Bronchial epithelial cell (primary cell): ENCODE measurements at regions not wholly inside any gene's neighbourhood (a gene's known extent, or its start where the extent isn't known, plus 50 kb on each side); places are given as distances from the start of the nearest gene placed in this dataset.

Experiments
- DNase-seq: peaks from one replicate; pipeline ENCODE4 v3.0.0-alpha.2; 2010; ENCODE audit warnings: low read depth
- FAIRE-seq: peaks from 2 replicates; lab custom pipeline; 2011; peaks lifted over from hg19 to GRCh38; lab: Jason Lieb, UNC
- H3K27me3 ChIP-seq: 2 replicates; pipeline ENCODE4 v1.5.1; 2011; ENCODE audit warnings: low read length; ENCODE audit not compliant: control insufficient read depth, insufficient read depth
- H3K36me3 ChIP-seq: 2 replicates; pipeline ENCODE4 v1.5.1; 2011; ENCODE audit warnings: low read length; ENCODE audit not compliant: control insufficient read depth, insufficient read depth
- H3K4me3 ChIP-seq: 2 replicates; pipeline ENCODE4 v1.5.1; 2011; ENCODE audit warnings: mild to moderate bottlenecking, low read depth, low read length, control low read depth
- CTCF ChIP-seq: IDR thresholded peaks from 2 replicates; pipeline ENCODE4 v1.5.1; 2011; ENCODE audit warnings: mild to moderate bottlenecking, moderate library complexity, low read length, control low read depth, inconsistent platforms; ENCODE audit not compliant: insufficient read depth, severe bottlenecking

- Histone ChIP-seq H3K4me3 (no peak overlapping the region), H3K36me3 (no peaks in the 10 kb centered on the region), H3K27me3 (no peaks in the 10 kb centered on the region)
- no peak for TF ChIP-seq CTCF
- no peak for DNase-seq
- FAIRE-seq = no peak
These were observed 383.9 kb upstream of the CHORDC1 start for GRCh38 chr11:90606721-90607120.

- Histone ChIP-seq H3K27me3 (no peaks in the 10 kb centered on the region), H3K36me3 (no peaks in the 10 kb centered on the region), H3K4me3 (no peak overlapping the region)
- FAIRE-seq = no peak
- no peak for DNase-seq
- TF ChIP-seq CTCF = no peak
These were observed 378.4 kb upstream of the CHORDC1 start for GRCh38 chr11:90601261-90601660.

- TF ChIP-seq CTCF = no peak
- no peak for DNase-seq
- FAIRE-seq = no peak
- Histone ChIP-seq H3K36me3 (no peaks in the 10 kb centered on the region), H3K4me3 (no peak overlapping the region), H3K27me3 (no peaks in the 10 kb centered on the region)
These were observed 371.8 kb upstream of the CHORDC1 start for GRCh38 chr11:90594658-90595057.

- H3K36me3 ChIP-seq = no peaks in the 10 kb centered on the region
- DNase-seq (no peak), FAIRE-seq (no peak)
- H3K27me3 ChIP-seq = no peaks in the 10 kb centered on the region
- TF ChIP-seq CTCF = no peak
- H3K4me3 ChIP-seq = no peak overlapping the region
These were observed 370.2 kb upstream of the CHORDC1 start for GRCh38 chr11:90593099-90593498.

GRCh38 chr11:90590286-90590685 lies 367.4 kb upstream of the CHORDC1 start:
- no peaks in the 10 kb centered on the region for H3K36me3 ChIP-seq
- no peak for FAIRE-seq
- no peak for TF ChIP-seq CTCF

GRCh38 chr11:90589735-90590134 lies 366.9 kb upstream of the CHORDC1 start:
- no peak for TF ChIP-seq CTCF
- H3K36me3 ChIP-seq = no peaks in the 10 kb centered on the region
- DNase-seq (no peak), FAIRE-seq (no peak)
- H3K27me3 ChIP-seq = no peaks in the 10 kb centered on the region
- no peak overlapping the region for H3K4me3 ChIP-seq

More at GRCh38 chr11:90590286-90590685, 367.4 kb upstream of the CHORDC1 start:
- Histone ChIP-seq H3K4me3 (no peak overlapping the region), H3K27me3 (no peaks in the 10 kb centered on the region)
- DNase-seq = no peak
